ENCODE measurements at regions not wholly inside any gene's neighbourhood (a gene's known extent, or its start where the extent isn't known, plus 50 kb on each side); places are given as distances from the start of the nearest gene placed in this dataset.

DNA sequence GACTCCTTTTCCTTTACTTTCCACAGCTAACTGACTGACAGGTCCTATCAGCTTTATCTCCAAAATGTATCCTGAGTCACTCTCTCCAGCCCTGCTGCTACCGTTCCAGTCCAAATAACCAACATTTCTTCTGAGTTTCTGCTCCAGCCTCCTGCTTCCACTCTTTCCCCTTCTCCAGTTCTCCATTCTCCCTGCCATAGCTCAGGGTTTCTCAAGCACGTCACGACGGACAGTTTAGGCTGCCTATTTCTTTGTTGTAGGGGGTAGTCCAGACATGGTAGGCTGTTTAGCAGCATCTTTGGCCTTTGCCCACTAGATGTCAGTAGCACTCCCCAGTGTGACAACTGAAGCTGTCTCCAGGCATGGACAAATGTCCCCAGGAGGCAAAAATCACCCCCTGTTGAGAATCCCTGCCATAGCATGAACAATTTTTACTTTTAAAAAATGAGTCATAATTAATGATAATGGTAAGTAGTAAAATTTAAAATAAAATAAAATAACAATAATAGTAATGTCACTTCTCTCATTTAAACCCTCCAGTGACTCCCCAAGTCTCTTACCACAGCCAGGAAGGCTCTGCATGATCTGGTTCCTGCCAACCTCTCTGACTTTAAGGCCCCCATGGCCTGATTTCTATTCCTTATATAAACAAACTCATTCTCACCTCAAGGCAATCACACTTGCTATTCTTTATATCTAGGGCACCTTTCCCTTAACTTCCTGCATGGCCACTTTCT lies 105.4 kb upstream of the FER start:
- peak; percentile 0 for DNase-seq

DNA sequence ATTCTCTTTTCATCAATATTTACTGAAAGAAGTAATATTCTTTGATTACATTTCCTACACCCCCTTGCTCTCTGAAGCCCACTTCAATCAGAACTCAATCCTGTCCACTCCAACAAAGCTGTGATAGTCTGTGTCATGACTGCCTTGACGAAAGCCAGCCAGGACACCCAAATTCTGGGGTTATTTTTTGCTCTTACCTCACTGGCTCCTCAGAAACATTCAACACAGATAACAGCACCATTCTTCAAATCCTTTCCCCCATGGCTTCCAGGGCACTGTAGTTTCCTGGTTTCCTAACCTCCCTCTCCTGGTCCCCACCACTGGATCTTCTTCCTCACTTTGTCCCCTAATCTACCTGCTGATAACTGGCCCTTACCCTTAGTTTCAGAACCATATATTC lies 106.1 kb upstream of the FER start:
- DNase-seq, result no peak

DNA sequence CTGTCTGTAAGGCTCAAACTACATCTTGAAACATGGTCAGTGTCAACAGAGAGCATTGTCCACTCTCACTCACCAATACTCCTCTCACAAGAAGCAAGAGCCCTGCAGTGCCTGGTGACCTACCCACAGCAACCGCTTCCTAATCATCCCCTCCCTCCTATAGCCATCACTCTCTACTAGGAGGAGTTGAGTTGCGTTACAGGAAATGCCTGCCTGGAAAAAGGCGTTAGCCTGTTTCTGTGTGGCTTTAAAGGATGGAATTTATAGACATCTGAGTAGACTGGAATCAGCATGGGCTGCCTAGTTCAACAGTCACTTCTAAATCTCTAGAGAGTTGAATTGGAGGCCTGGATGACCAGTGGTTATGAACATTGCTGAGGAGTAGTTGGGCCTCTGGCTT lies 108.3 kb upstream of the FER start:
- no peak for DNase-seq

DNA sequence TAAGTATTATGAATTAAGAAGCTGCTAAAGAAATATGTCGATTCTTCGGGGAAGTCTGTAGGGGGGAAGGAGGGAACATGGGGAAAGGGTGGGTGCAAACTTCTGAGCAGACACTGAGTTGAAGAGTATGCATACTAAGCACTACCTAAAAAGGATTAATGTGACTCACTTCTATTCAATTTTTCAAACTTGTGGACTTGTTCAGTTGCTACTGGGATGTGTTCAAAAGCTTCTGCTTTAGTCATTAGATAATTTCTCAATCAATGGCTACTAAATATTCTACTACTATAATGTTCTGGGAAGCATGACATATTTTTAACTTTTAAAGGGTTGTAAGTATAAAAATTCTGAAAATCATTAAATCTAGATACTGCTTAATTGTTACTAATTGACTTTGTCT lies 109.7 kb upstream of the FER start:
- DNase-seq, result no peak

DNA sequence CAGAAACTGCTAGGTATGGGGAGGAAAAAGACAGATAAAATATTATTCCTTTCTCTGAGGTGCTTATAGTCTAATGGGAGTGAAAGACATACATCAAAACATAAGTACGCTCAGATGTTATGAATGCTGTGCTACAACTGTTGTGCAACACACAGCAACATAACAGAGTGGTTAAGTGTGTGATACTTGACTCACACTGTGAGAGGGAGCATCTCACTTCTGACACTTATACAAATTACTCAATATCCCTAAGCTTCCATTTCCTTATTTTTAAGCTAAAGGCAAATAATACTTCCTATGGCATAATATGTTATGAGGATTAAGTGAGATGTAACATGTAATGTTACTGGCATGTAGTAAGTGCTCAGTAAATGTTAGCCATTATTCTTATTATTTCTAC lies 110.6 kb upstream of the FER start:
- DNase-seq, result no peak

DNA sequence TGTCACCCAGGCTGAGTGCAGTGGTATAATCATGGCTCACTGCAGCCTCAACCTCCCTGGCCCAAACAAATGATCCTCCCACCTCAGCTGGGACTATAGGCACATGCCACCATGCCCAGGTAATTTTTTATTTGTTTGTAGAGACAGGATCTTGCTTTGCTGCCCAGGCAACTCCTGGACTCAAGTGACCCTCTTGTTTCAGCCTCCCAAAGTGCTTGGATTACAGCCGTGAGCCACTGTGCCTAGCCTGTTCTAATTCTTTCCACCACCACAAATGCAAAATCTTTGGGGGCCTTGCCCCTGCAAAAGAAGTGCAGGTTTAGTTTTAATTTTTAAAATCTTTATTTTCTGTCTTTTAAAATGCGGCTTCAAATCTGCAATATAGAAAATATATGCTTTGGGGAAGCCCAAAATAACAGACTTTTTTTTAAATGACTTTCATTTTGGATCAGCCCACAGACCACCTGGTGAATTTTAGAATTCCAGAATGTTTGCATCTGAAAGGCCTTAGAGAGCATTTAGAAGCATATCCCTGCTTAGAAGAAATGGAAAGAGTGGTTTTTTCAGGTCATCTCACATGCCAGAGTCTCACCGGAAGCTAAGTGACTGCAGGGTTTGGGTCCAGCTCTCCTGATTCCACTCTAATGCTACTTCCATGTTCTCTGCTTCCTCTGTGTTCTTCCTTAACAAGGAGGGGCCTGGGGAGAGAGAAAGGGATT lies 111.4 kb upstream of the FER start:
- no peak for DNase-seq

DNA sequence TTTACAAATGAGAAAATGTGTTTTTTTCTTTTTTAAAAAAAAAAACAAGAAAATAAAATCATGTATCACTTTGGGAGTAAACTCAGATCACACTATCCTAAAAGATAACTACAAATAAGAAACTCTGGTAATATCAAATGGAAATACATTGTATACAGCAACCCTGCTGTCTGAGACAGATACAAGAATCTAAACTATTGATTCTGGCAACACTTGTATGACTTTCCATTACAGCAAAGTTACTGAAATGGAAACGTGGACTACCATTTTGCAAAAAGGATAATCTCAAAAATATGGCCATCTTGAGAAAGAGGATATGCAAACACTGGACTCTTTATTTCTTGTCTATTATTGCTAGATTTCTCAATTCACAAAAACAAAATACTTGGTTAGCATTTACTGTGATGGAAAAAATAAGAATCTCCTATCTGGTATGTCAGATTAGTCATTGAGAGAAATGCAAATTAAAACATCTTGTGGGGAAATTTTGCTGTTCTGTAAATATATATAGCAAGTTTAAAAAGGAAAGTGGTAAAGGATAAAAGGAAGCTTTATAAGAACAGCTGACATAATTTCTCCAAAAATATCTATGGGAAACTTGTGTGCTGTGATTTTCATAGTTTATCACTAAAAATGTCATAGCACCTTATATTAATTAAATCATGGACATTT lies 112.9 kb upstream of the FER start:
- no peak for DNase-seq

DNA sequence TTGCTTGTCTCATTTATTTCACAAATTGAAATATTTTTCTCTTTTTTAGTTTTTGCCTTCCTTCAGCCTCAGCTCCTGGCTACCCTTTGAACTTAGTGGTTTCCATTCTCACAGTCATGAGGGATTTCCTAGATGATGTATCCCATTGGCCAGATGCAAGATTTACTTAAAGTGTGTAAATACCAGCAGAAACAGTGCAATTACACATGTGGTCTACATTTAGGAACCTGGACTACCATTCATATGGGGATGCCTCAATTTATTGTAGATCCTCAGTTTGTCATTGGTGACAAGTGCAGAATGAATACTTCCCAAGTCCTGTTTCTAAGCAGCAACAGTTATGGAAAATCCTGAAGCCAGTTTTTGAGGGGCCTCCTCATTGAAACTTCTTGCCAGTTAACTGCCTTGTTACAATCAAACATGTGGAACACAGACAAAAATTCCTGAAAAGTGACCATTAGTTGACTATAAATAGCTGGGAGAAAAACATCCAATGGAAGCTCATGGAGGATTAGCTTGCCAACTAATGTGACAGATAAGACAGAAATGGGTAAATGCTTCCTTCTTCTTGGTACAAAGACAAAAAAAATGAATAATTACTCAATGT lies 113.6 kb upstream of the FER start:
- DNase-seq, result no peak

DNA sequence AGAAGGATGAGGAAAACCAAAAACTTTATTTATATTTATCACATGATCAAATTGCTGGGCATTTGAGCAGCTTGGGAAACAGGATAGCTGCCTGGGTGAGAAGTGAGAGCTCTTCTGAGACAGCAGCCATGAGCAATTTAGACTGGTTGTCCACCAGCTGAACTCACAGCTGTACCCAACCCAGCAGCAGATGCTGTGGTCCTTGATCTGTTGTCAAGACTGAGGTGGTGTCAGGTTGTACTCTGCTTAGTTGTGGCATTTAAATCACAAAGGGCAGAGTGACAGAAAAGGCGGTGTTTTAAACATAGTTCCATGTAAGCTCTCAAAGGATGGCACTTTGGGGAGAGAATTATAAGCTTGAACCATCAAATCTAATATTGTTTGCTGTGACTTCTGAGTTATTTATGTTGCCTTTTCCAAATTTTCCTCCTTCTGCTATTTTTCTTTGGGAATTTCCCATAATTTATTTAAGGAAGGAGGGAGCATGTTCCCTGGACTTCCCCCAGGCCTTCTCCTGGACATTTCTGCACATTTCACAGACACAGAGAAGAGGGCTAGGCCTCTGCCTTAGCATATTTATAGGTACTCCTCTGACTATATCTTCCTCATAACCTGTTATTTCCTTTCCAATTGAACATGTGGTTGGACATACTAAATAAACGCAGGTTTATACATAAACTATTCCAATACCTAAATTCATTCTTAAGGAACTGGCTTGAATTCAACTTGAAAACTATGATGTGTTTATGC lies 117.7 kb upstream of the FER start:
- DNase-seq, result no peak

DNA sequence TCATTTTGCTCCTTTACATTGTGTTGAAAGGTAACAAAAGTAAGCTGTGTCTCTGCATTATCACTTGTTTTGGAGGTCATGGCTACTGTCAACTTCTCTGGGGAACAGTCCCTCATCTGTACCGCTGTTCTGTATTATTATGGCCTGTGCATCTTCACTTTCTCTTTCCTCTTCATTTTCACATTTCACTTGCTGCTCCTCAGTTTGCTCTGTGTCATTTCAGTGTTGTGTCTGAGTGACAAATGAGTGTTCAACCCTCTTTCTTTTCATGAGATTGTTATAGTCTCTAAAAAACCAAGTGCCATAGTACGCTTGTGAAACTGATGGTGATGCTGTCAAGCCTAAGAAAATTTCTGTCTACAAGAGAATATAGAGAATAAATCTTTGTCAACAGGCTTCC lies 122.0 kb upstream of the FER start:
- DNase-seq, result no peak

DNA sequence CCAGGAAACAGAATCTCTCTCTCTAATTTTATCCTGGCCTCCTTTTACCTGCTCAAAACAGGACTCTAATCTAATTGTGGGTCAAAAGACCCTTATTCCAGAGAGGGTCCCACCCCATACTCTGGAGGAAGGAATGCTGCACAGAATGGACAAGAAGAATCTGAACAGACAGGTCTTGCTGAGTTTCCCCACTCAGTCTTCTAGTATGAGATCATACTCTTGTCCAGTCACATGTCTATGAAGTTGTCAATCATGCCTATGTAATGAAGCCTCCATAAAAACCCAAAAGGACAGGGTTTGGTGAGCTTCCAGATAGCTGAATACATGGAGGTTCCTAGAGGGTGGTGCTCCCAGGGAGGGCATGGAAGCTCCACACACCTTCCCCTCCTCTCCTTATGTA lies 123.9 kb upstream of the FER start:
- no peak for DNase-seq

DNA sequence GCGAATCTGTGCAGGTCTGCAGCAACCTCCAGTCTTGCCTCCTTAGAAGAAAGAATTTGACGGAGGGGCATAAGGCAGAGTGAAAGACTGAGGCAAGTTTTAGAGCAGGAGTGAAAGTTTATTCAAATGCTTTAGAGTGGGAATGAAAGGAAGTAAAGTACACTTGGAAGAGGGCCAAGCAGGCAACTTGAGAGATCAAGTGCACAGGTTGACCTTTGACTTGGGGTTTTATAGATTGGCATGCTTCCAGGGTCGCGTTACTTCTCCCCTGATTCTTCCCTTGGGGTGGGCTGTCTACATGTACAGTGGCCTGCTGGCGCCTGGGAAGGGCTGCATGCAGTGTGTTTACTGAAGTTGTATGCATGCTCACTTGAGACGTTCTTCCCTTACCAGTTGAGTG lies 127.2 kb upstream of the FER start:
- DNase-seq, result no peak

DNA sequence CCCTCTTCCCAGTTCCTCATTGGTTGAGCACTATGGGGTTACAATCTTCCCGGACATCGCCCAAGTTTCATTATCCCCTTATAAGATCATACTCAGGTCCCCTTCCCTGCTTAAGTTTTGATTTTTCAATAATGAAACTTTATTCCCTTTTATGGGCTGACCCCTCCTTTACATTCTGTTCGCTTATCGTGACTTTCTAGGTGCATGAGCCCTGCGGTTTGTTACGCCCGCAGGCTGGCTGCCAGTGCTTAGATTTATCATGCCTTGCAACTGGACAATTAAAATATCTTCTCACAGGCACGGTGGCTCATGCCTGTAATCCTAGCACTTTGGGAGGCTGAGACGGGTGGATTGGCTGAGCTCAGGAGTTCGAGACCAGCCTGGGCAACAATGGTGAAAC lies 127.9 kb upstream of the FER start:
- DNase-seq, result no peak

DNA sequence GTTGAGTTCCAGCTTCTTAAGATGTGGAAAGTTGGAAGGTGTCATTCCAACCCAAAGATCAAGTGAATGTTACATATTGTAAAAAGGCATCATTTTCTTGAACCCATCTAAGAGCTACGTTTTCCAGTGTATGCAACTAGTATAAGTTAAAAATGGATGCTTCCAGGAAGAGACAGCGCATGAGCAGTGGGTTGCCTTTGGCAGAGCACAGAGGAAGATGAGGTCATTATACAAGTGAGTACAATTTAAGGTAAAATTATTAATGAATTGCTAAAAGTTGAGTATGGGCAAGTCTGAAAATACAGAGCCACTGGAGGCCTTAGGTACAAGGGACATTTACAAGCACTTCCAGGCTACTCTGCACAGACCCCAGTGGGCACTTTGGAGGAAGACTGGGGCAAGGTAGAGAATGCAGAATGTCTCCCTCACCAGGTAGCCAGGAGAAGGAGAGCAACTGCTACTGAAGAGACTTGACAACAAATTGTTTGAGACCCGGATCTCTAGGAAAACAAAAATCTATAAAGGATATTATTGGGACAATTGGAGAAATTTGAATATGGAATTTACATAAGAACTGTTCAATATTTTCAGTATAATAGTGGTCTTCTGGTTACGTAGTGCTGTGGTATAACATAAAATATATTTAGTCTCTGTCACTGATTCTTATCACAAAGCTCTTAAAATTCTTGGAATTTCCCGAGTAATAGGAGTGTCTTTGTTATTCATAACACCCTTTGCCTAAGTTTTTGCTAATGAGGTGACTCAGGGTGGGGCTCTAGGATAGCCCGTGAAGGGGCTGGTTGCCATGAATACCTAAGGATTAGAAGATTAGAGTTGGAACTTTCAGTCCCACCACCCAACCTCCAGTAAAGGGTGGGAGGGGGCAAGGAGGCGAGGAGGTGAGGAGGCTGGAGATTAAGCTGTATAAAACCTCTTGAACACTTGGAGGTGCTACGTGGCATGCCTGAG lies 129.9 kb upstream of the FER start:
- no peak for DNase-seq

DNA sequence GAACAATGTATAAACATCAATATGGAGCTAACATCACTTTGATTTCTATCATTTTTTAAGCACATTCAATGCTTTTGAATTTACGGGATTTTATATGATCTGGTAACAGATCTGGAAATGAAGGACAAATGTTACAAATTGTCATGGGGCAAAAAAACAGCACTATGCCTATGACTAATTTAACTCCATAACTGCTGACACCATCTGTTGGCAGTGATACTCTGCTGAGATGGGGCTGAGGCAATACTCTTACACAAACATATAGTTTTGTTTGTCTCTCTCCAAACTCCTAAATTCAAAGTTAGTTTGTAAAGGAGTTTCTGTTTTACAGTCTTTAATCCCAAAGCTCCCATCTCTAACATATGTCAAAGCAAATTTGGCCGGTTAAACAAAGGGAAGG lies 132.5 kb upstream of the FER start:
- no peak for DNase-seq

DNA sequence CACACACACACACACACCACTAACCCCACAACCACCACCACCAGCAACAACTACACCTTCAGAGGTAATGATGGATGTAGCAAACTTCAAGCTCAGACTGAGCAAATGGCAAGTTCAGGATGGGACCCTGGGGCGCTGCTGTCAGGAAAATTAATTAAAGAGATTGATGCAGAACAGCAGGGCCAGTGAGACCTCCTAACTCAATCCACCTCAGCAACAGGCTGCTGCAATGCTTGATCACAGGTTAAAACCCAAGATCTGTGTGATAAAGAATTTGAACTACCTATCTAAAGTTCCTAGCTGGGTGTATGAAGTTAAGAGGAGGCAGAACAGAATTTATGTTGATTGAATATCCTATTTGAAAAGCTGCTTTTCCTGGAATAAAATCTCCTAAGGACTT lies 140.3 kb upstream of the FER start:
- no peak for DNase-seq

DNA sequence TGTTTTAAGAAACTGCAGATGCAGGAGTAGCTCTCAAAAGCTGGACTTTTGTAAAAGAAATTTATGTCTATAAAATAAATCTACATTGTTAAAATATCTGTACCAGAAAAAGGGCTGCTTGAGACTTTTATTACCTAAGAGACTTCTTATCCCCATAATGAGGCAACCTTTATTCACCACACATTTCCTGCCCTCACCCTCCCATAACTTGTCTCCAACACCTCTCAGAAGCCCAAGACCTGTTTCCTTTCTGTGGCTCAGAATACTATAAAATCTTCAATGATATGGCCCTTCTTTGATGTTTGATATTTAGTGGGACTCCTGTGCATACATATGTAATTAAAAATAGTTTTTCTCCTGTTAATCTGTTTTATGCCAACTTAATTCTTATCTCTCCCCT lies 141.5 kb upstream of the FER start:
- no peak for DNase-seq

DNA sequence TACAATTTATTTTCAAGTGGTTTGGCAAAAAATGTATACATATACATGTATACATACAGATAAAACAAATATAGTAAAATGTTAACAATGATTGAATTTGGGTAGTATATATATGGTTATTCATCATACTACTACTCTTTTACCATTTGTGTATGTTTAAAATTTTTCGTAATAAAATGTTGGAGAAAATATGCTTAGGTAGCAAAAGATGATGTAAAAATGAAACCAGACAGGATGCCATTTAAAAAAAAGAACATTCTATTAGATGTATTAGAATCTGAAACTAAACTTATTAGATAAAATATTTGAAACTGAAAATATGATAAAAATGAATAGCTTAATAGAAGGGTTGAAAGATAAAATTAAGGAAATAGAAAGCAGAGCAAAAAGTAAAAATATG lies 144.9 kb upstream of the FER start:
- no peak for DNase-seq

DNA sequence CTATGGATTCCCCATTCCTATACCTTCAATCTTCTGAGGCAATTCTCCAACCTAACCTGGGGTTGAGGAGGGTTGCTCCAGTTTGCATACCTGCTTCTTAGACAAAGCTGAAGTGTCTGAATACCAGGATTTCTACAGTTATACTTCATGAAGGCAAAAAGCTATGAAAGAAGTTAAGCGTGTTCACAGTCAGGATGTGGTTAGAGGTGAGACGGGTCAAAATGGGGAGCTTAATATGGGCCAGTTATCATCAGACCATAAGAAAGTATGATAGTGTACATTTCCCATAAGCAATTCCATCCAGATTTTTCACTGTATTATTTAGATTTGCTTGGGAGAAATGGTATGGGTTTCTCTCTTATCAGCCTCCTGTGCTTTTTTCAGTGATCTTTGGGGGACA lies 156.9 kb upstream of the FER start:
- no peak for DNase-seq

DNA sequence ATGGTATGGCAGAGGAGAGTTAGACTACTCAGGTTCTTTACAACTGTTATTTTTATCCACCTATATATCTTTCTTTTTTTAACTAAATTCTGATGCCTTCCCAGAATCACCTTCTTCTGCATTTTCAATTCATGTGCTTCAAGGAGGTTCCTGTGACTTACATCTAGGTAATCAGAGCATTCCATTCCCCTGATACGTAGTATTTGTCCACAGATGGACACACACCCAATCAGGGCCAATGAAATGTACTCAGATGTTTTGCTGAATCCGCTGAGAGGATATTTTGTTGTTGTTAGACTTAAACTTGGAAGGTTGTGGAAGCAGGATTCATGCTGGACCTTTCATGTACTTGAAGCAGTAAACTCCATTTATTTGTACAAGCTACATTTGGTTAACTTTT lies 159.4 kb upstream of the FER start:
- DNase-seq, result no peak

DNA sequence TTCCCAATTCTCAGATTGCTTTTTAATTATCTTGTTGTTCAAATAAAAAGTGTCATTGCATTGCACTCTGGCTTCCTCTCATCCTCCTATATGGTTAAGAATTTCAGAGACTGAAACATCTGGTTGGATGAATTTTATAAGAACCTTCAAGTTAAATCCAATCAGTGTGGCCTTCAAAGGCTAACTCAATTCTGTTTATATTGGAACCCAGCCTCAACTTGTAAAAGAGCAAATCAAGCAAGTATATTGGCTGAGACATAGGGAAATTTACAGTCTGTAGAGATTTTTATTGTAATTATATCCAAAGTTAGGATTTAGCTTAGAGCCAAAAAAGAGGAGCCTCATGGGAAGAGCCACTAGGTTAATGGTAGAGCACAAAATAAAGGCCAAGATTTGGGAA lies 159.9 kb upstream of the FER start:
- DNase-seq, result no peak

DNA sequence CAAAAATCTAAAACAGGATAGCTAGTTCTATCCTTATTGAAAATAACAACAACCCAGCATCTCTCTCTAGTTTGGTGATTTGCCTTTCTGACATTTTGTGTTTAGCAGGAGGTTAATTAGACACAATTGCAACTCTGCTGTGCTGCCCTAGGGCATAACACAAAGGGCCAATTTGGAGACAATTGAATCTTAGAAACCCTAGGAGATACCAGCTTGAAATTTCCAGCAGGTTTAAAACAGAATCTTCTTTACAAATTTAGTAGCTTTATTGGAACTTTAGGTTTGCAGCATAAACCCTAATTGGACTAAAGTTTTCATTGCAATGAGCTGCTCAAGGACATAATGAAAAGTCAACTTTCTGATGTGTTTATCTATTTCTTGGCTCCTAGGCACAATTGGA lies 166.7 kb upstream of the FER start:
- DNase-seq, result no peak

Measured in NK-92 treated with Interleukin-12 subunit alpha and Interleukin-12 subunit beta, amount 100 ng/mL, for 24 hours (cell line).